H1 (cell line): ENCODE measurements at regions not wholly inside any gene's neighbourhood (a gene's known extent, or its start where the extent isn't known, plus 50 kb on each side); places are given as distances from the start of the nearest gene placed in this dataset.

Experiments
- CTCF ChIA-PET: fragments of 300-600 bp; sonication (Branson Sonifier 250); formaldehyde crosslinking; loops from one replicate; lab custom pipeline; 2021; ENCODE audit not compliant: partially characterized antibody; lab: Charles Lee
- POLR2A ChIA-PET: fragments of 300-600 bp; sonication (Branson Sonifier 250); formaldehyde crosslinking; loops from one replicate; lab custom pipeline; 2021; ENCODE audit warnings: inconsistent platforms; ENCODE audit not compliant: partially characterized antibody; lab: Charles Lee
- DNase-seq, 2 experiments: peaks; one replicate each; pipeline versions ENCODE4 v3.0.0 to v3.0.0-alpha.2; 2010 to 2022; ENCODE audit warnings: low spot score in 2 of 2, low read depth in 1 of 2, mixed read lengths in 1 of 2
- FAIRE-seq: peaks from 2 replicates; lab custom pipeline; 2011; peaks lifted over from hg19 to GRCh38; lab: Jason Lieb, UNC
- H2AFZ ChIP-seq: 2 replicates; pipeline ENCODE4 v1.8.1; 2012; ENCODE audit warnings: low read length, inconsistent platforms
- H2AK5ac ChIP-seq: 2 replicates; pipeline ENCODE4 v1.6.1; 2013; ENCODE audit warnings: low read depth, low read length
- H2BK120ac ChIP-seq: replicated peaks from 2 replicates; pipeline ENCODE3; 2013; ENCODE audit warnings: low read depth, low read length, inconsistent platforms
- H2BK12ac ChIP-seq: 2 replicates; pipeline ENCODE4 v1.6.1; 2013; ENCODE audit warnings: low read depth, low read length
- H2BK15ac ChIP-seq: 2 replicates; pipeline ENCODE4 v1.6.1; 2013; ENCODE audit warnings: low read length
- H2BK20ac ChIP-seq: 2 replicates; pipeline ENCODE4 v1.6.1; 2013; ENCODE audit warnings: low read length
- H2BK5ac ChIP-seq: 2 replicates; pipeline ENCODE4 v1.6.1; 2013; ENCODE audit warnings: low read depth, low read length
- H3K14ac ChIP-seq: 2 replicates; pipeline ENCODE4 v1.6.1; 2013; ENCODE audit warnings: inconsistent platforms; ENCODE audit not compliant: insufficient read length
- H3K18ac ChIP-seq: 2 replicates; pipeline ENCODE4 v1.6.1; 2013; ENCODE audit warnings: low read length; ENCODE audit errors: extremely low read depth
- H3K23ac ChIP-seq: 2 replicates; pipeline ENCODE4 v1.6.1; 2013; ENCODE audit warnings: inconsistent platforms; ENCODE audit not compliant: insufficient read length
- H3K23me2 ChIP-seq: 2 replicates; pipeline ENCODE4 v1.6.1; 2013; ENCODE audit warnings: low read depth, low read length
- H3K27ac ChIP-seq: 2 replicates; pipeline ENCODE4 v1.6.1; 2011; ENCODE audit warnings: low read depth, low read length, inconsistent platforms
- H3K27me3 ChIP-seq, 4 experiments: replicated peaks in 1 of 4; 1 replicate in 1 of 4; 2 replicates in 3 of 4; pipeline versions ENCODE4 v1.6.1 to v1.8.1; 2011 to 2013; ENCODE audit warnings: low read length in 3 of 4, mild to moderate bottlenecking in 3 of 4, inconsistent platforms in 2 of 4, mixed read lengths in 2 of 4, moderate library complexity in 1 of 4; ENCODE audit not compliant: control insufficient read depth in 3 of 4, insufficient read depth in 3 of 4; ENCODE audit errors: extremely low read depth in 1 of 4
- H3K36me3 ChIP-seq, 4 experiments: 2 replicates each; pipeline versions ENCODE4 v1.6.1 to v1.8.1; 2011 to 2013; ENCODE audit warnings: mild to moderate bottlenecking in 4 of 4, low read length in 3 of 4, moderate library complexity in 2 of 4, control low read depth in 1 of 4, inconsistent platforms in 1 of 4; ENCODE audit not compliant: insufficient read depth in 4 of 4, control insufficient read depth in 2 of 4
- H3K4ac ChIP-seq: replicated peaks from 2 replicates; pipeline ENCODE3; 2013; ENCODE audit warnings: low read length, low read depth, mixed read lengths, inconsistent platforms; ENCODE audit not compliant: insufficient read length
- H3K4me1 ChIP-seq, 4 experiments: replicated peaks in 1 of 4; 1 replicate in 1 of 4; 2 replicates in 3 of 4; pipeline versions ENCODE4 v1.6.1 to v1.8.1; 2011 to 2013; ENCODE audit warnings: low read length in 3 of 4, inconsistent platforms in 2 of 4, mixed read lengths in 1 of 4; ENCODE audit not compliant: insufficient read depth in 4 of 4, control insufficient read depth in 3 of 4
- H3K4me2 ChIP-seq, 2 experiments: 2 replicates each; pipeline versions ENCODE4 v1.6.1 to v1.8.1; 2011 to 2013; ENCODE audit warnings: low read depth in 2 of 2, low read length in 2 of 2, control low read depth in 1 of 2, inconsistent platforms in 1 of 2, mild to moderate bottlenecking in 1 of 2; ENCODE audit not compliant: insufficient read depth in 1 of 2
- H3K4me3 ChIP-seq, 4 experiments: fragments of 200-600, 300-600 bp in 1 of 4; sonication (generic), shearing (Covaris generic), sonication (Bioruptor Twin) in 1 of 4; 2 replicates each; pipeline versions ENCODE4 v1.5.1 to v1.8.1; 2011 to 2016; ENCODE audit warnings: low read length in 4 of 4, low read depth in 3 of 4, control low read depth in 2 of 4, inconsistent platforms in 2 of 4, mild to moderate bottlenecking in 2 of 4, mixed read lengths in 1 of 4, moderate library complexity in 1 of 4; ENCODE audit not compliant: insufficient read depth in 2 of 4; ENCODE audit errors: extremely low read depth in 1 of 4
- H3K56ac ChIP-seq: replicated peaks from 2 replicates; pipeline ENCODE3; 2013; ENCODE audit warnings: low read depth, mild to moderate bottlenecking, mixed read lengths, low read length, inconsistent platforms; ENCODE audit not compliant: insufficient read length
- H3K79me1 ChIP-seq: 2 replicates; pipeline ENCODE4 v1.6.1; 2013; ENCODE audit warnings: low read depth, low read length, control low read depth
- H3K79me2 ChIP-seq, 2 experiments: 2 replicates each; pipeline versions ENCODE4 v1.6.1 to v1.8.1; 2012 to 2013; ENCODE audit warnings: low read length in 2 of 2, mild to moderate bottlenecking in 2 of 2, inconsistent platforms in 1 of 2; ENCODE audit not compliant: insufficient read depth in 2 of 2, control insufficient read depth in 1 of 2
- H3K9ac ChIP-seq, 4 experiments: replicated peaks in 1 of 4; 1 replicate in 1 of 4; 2 replicates in 3 of 4; pipeline versions ENCODE4 v1.6.1 to v1.8.1; 2011 to 2013; ENCODE audit warnings: low read depth in 3 of 4, low read length in 3 of 4, control low read depth in 2 of 4, mild to moderate bottlenecking in 2 of 4, moderate library complexity in 2 of 4, inconsistent platforms in 1 of 4; ENCODE audit errors: extremely low read depth in 1 of 4
- H3K9me3 ChIP-seq, 2 experiments: 2 replicates each; pipeline versions ENCODE4 v1.6.1 to v1.8.1; 2012 to 2013; ENCODE audit warnings: mild to moderate bottlenecking in 2 of 2, moderate library complexity in 2 of 2, control low read depth in 1 of 2, inconsistent platforms in 1 of 2, low read depth in 1 of 2, low read length in 1 of 2, mixed read lengths in 1 of 2; ENCODE audit not compliant: insufficient read depth in 2 of 2
- H4K20me1 ChIP-seq, 2 experiments: replicated peaks in 1 of 2; 2 replicates each; pipeline versions ENCODE3 to v1.8.1; 2011 to 2013; ENCODE audit warnings: inconsistent platforms in 2 of 2, low read length in 2 of 2, mild to moderate bottlenecking in 1 of 2; ENCODE audit not compliant: insufficient read depth in 2 of 2, control insufficient read depth in 1 of 2
- H4K5ac ChIP-seq: 2 replicates; pipeline ENCODE4 v1.6.1; 2013; ENCODE audit warnings: low read length, low read depth, mixed read lengths, inconsistent platforms; ENCODE audit not compliant: insufficient read length
- H4K8ac ChIP-seq: 2 replicates; pipeline ENCODE4 v1.8.0; 2013; ENCODE audit warnings: mild to moderate bottlenecking, moderate library complexity, low read length, inconsistent platforms; ENCODE audit not compliant: insufficient read depth; ENCODE audit errors: extremely low read depth
- H4K91ac ChIP-seq: replicated peaks from 2 replicates; pipeline ENCODE3; 2013; ENCODE audit warnings: low read length, mixed read lengths, inconsistent platforms; ENCODE audit not compliant: insufficient read length
- ASH2L ChIP-seq: fragments of 200-600, 300-600 bp; sonication (generic); IDR thresholded peaks from one replicate; pipeline ENCODE4 v1.7.1; 2017; ENCODE audit warnings: low read length
- ATF2 ChIP-seq: IDR thresholded peaks from 2 replicates; pipeline ENCODE4 v1.6.1; 2012; ENCODE audit warnings: low read length, inconsistent platforms
- CTBP2 ChIP-seq: IDR thresholded peaks from 2 replicates; pipeline ENCODE4 v1.7.0; 2011; ENCODE audit warnings: borderline replicate concordance, mild to moderate bottlenecking, moderate library complexity, mixed read lengths, low read length; ENCODE audit not compliant: insufficient read depth, insufficient read length
- EZH2 ChIP-seq: fragments of 200-600 bp; sonication (generic); IDR thresholded peaks from 2 replicates; pipeline ENCODE4 v1.7.1; 2012; ENCODE audit warnings: low read depth, mild to moderate bottlenecking, moderate library complexity, low read length, inconsistent platforms; ENCODE audit not compliant: severe bottlenecking
- GTF2F1 ChIP-seq: IDR thresholded peaks from 2 replicates; pipeline ENCODE4 v1.6.1; 2012; ENCODE audit warnings: low read depth, low read length, improper control_type of control experiment, borderline replicate concordance
- KDM1A ChIP-seq: fragments of 200-600, 300-600 bp; sonication (generic); IDR thresholded peaks from 2 replicates; pipeline ENCODE4 v1.7.1; 2016; ENCODE audit warnings: mild to moderate bottlenecking, low read length, borderline replicate concordance
- MAX ChIP-seq: IDR thresholded peaks from 2 replicates; pipeline ENCODE4 v1.6.1; 2012; ENCODE audit warnings: inconsistent platforms
- PHF8 ChIP-seq: fragments of 200-600 bp; sonication (generic); conservative IDR thresholded peaks from 2 replicates; pipeline ENCODE4 v1.7.1; 2012; ENCODE audit warnings: low read depth, mild to moderate bottlenecking, inconsistent platforms, low read length, moderate library complexity
- POLR2A ChIP-seq, 2 experiments: IDR thresholded peaks; 1 replicate in 1 of 2; 2 replicates in 1 of 2; pipeline ENCODE4 v1.6.1; 2011; ENCODE audit warnings: low read depth in 2 of 2, low read length in 2 of 2, mild to moderate bottlenecking in 2 of 2; ENCODE audit errors: control extremely low read depth in 1 of 2
- RXRA ChIP-seq: IDR thresholded peaks from 2 replicates; pipeline ENCODE4 v1.6.1; 2011; ENCODE audit warnings: low read depth, mild to moderate bottlenecking, low read length, moderate library complexity; ENCODE audit not compliant: insufficient read depth
- SUZ12 ChIP-seq: fragments of 200-600 bp; sonication (generic); IDR thresholded peaks from 2 replicates; pipeline ENCODE4 v1.6.1; 2012; ENCODE audit warnings: mild to moderate bottlenecking, inconsistent platforms, low read length, moderate library complexity, mixed read lengths
- WGBS, 2 experiments: shearing (Covaris generic) in 1 of 2; methylation state at CpG; one replicate each; pipeline versions ENCODE4 v1.1.6 to v1.1.7; 2013 to 2015; ENCODE audit warnings: low lambda C conversion rate in 2 of 2, mixed read lengths in 2 of 2, inconsistent platforms in 1 of 2, low coverage in 1 of 2, missing lambda C conversion rate in 1 of 2; ENCODE audit not compliant: insufficient replicate concordance in 2 of 2, insufficient coverage in 1 of 2, insufficient read length in 1 of 2; ENCODE audit errors: extremely low coverage in 1 of 2, missing lambda C conversion rate in 1 of 2; 5-methylcytosine and 5-hydroxymethylcytosine counted together

GRCh38 chr6:7006515-7007191, 101.1 kb upstream of the RREB1 start:
- ChIA-PET POLR2A (no interaction called here), CTCF (interaction anchor here (0.7 kb wide), 1 partner anchor 52 kb away, joined by 3 read pairs; no protein-coding TSS in a partner anchor)
- Histone ChIP-seq H3K23ac (no peak overlapping the region), H3K4ac (no peak overlapping the region), H3K4me1 (peaks cover 0 to 6% (median 0%) of the 10 kb centered on the region in 4 experiments; a peak in 3 of 7 replicates), H2BK15ac (no peak overlapping the region), H2AK5ac (no peak overlapping the region), H3K14ac (no peak overlapping the region), H4K91ac (no peak overlapping the region), H2BK12ac (no peak overlapping the region), H3K9ac (no peak overlapping the region), H3K56ac (no peak overlapping the region), H3K4me3 (no peak overlapping the region), H3K9me3 (no peaks in the 10 kb centered on the region), H2AFZ (no peak overlapping the region), H2BK5ac (no peak overlapping the region), H3K36me3 (no peaks in the 10 kb centered on the region), H3K4me2 (no peak overlapping the region), H3K23me2 (no peaks in the 10 kb centered on the region), H2BK120ac (no peak overlapping the region), H3K79me1 (no peaks in the 10 kb centered on the region), H3K27me3 (no peaks in the 10 kb centered on the region), H4K8ac (no peak overlapping the region), H3K27ac (no peak overlapping the region), H3K79me2 (no peaks in the 10 kb centered on the region), H3K18ac (no peak overlapping the region), H4K20me1 (no peaks in the 10 kb centered on the region), H4K5ac (no peak overlapping the region), H2BK20ac (no peak overlapping the region)
- DNase-seq (no peak), FAIRE-seq (no peak)
- WGBS, 2 experiments = 85% methylated on average over 5 of the region's 5 CpGs; no CpG with 5 or more reads in 1 of the 2 experiments
- TF ChIP-seq POLR2A (IDR thresholded peaks at IDR 0.05; ENCODE audit: control extremely low read depth in 1 of 2, low read depth in 2 of 2, low read length in 2 of 2) = no peak
- TF ChIP-seq EZH2 = no peak
- no peak for TF ChIP-seq SUZ12
- TF ChIP-seq ATF2 = no peak
- TF ChIP-seq PHF8 = no peak
- TF ChIP-seq RXRA = no peak
- no peak for TF ChIP-seq GTF2F1
- no peak for TF ChIP-seq CTBP2
- no peak for TF ChIP-seq ASH2L
- no peak for TF ChIP-seq MAX
- TF ChIP-seq KDM1A = no peak
